B cell (primary cell): ENCODE measurements at regions not wholly inside any gene's neighbourhood (a gene's known extent, or its start where the extent isn't known, plus 50 kb on each side); places are given as distances from the start of the nearest gene placed in this dataset.

Source experiments
- CTCF ChIP-seq: fragments of 200-600 bp; IDR thresholded peaks from one replicate; pipeline ENCODE4 v1.8.0; 2022; ENCODE audit warnings: antibody characterized with exemption, mild to moderate bottlenecking
- EZH2 ChIP-seq: IDR thresholded peaks from 2 replicates; pipeline ENCODE4 v1.6.1; 2012; ENCODE audit warnings: borderline replicate concordance, low read depth, mild to moderate bottlenecking, moderate library complexity, low read length; ENCODE audit not compliant: insufficient read depth, poor library complexity, severe bottlenecking

- TF ChIP-seq CTCF (no peak), EZH2 (no peak)
Measured at GRCh38 chr5:101785090-101785489, 511.0 kb downstream of the SLCO4C1 start.
